Transverse colon (tissue), 4 donors: ENCODE measurements at regions not wholly inside any gene's neighbourhood (a gene's known extent, or its start where the extent isn't known, plus 50 kb on each side); places are given as distances from the start of the nearest gene placed in this dataset.
"Not testable (repeated sequence)": the region's sequence is repeated elsewhere in the genome, so short reads cannot be mapped to it uniquely, and the experiment has no call there.

Experiments
- DNase-seq: peaks from one replicate; pipeline ENCODE4 v3.0.0-alpha.2; 2019
- H3K27ac ChIP-seq, 4 donors: fragments of 200-600 bp; sonication (generic); 2 replicates each; pipeline ENCODE4 v1.5.1; 2016 to 2018; ENCODE audit warnings: inconsistent platforms in 4 of 4
- H3K27me3 ChIP-seq: fragments of 200-600 bp; sonication (generic); 2 replicates; pipeline ENCODE4 v1.5.1; 2017; ENCODE audit warnings: inconsistent platforms
- H3K36me3 ChIP-seq, 4 donors: fragments of 200-600 bp; sonication (generic); 2 replicates each; pipeline ENCODE4 v1.5.1; 2017 to 2019; ENCODE audit warnings: inconsistent platforms in 4 of 4
- H3K4me1 ChIP-seq, 4 donors: fragments of 200-600 bp; sonication (generic); 2 replicates each; pipeline ENCODE4 v1.5.1; 2017 to 2020; ENCODE audit warnings: inconsistent platforms in 4 of 4
- H3K4me3 ChIP-seq, 4 donors: fragments of 200-600 bp; sonication (generic); 1 replicate in 1 of 4; 2 replicates in 3 of 4; pipeline versions ENCODE4 v1.5.1 to v1.6.1; 2017 to 2019; ENCODE audit warnings: inconsistent platforms in 4 of 4
- H3K9me3 ChIP-seq, 2 donors: fragments of 200-600 bp; sonication (generic); 2 replicates each; pipeline ENCODE4 v1.5.1; 2017 to 2019; ENCODE audit warnings: inconsistent platforms in 2 of 2
- CTCF ChIP-seq, 5 experiments: fragments of 200-600 bp in 3 of 5; fragments of 450-650 bp in 2 of 5; sonication (generic) in 3 of 5; IDR thresholded peaks; 1 replicate in 2 of 5; 2 replicates in 3 of 5; pipeline ENCODE4 v1.5.1; 2016 to 2017; ENCODE audit warnings: antibody characterized with exemption in 5 of 5, inconsistent platforms in 3 of 5, mild to moderate bottlenecking in 2 of 5, moderate library complexity in 1 of 5
- EP300 ChIP-seq: sonication (generic); formaldehyde crosslinking; IDR thresholded peaks from one replicate; pipeline ENCODE4 v1.6.1; 2017; ENCODE audit warnings: antibody characterized with exemption, low read depth
- POLR2A ChIP-seq: fragments of 450-650 bp; IDR thresholded peaks from one replicate; pipeline ENCODE4 v1.6.1; 2016; ENCODE audit warnings: antibody characterized with exemption, mild to moderate bottlenecking, moderate library complexity
- POLR2AphosphoS5 ChIP-seq, 3 donors: sonication (generic); formaldehyde crosslinking; IDR thresholded peaks; one replicate each; pipeline ENCODE4 v1.6.1; 2016; ENCODE audit warnings: antibody characterized with exemption in 3 of 3
- WGBS, 2 donors: methylation state at CpG; one replicate each; pipeline ENCODE4 v1.1.5; 2018; ENCODE audit warnings: low coverage in 1 of 2; 5-methylcytosine and 5-hydroxymethylcytosine counted together
- in situ Hi-C, 4 donors: fragments of 200-750 bp; cut with MboI; loops; one replicate each; pipeline versions ENCODE4 v1.15.0 to v1.15.1; 2017; ENCODE audit warnings: low sequenced_read_pairs in 3 of 4, low pct_ligation_motif_present in 1 of 4, low pct_unique_long_range_greater_than_20kb in 1 of 4
- intact Hi-C: fragments of 100-400 bp; cut with DNase I; formaldehyde crosslinking; loops from one replicate; pipeline ENCODE4 v1.15.1; 2023; ENCODE audit warnings: low total_unique reads

GRCh38 chrX:82528525-82528924 is 979.6 kb upstream of the POU3F4 start:
- TF ChIP-seq CTCF (IDR thresholded peaks at IDR 0.05) (no peak), POLR2AphosphoS5 (IDR thresholded peaks at IDR 0.05) (no peak), EP300 (no peak), POLR2A (no peak)
- intact Hi-C loops = no loop called here
- Histone ChIP-seq H3K27me3 (no peaks in the 10 kb centered on the region), H3K4me1 (no peaks in the 10 kb centered on the region), H3K9me3 (no peaks in the 10 kb centered on the region), H3K36me3 (no peaks in the 10 kb centered on the region), H3K4me3 (no peak overlapping the region), H3K27ac (no peak overlapping the region)
- 70% methylated on average over 1 of the region's 1 CpG; no CpG with 5 or more reads in 1 of the 2 donors for WGBS, 2 donors
- in situ Hi-C loops = no loop called here
- DNase-seq = no peak

GRCh38 chrX:82534086-82534597 is 973.9 kb upstream of the POU3F4 start:
- intact Hi-C loops = no loop called here
- TF ChIP-seq EP300 = no peak
- TF ChIP-seq CTCF (IDR thresholded peaks at IDR 0.05) = no peak
- no peak for TF ChIP-seq POLR2AphosphoS5 (IDR thresholded peaks at IDR 0.05)
- no peak for TF ChIP-seq POLR2A
- H3K9me3 ChIP-seq = no peaks in the 10 kb centered on the region
- no peak overlapping the region for H3K4me3 ChIP-seq
- WGBS, 2 donors = 56% methylated on average over 4 of the region's 4 CpGs; no CpG with 5 or more reads in 1 of the 2 donors
- DNase-seq = no peak
- H3K27ac ChIP-seq = no peak overlapping the region
- H3K4me1 ChIP-seq = no peaks in the 10 kb centered on the region
- H3K36me3 ChIP-seq = no peaks in the 10 kb centered on the region
- in situ Hi-C loops = no loop called here
- no peaks in the 10 kb centered on the region for H3K27me3 ChIP-seq

GRCh38 chrX:82537205-82537604 is 970.9 kb upstream of the POU3F4 start:
- intact Hi-C loops, in situ Hi-C loops, DNase-seq, H3K4me3 ChIP-seq, H3K27me3 ChIP-seq, H3K9me3 ChIP-seq, H3K27ac ChIP-seq, H3K4me1 ChIP-seq, H3K36me3 ChIP-seq: not testable (repeated sequence)
- 79 to 83% methylated on average over 1 to 3 of the region's 3 CpGs for WGBS, 2 donors

- DNase-seq = no peak
Observed at GRCh38 chrX:82541822-82542221, 966.3 kb upstream of the POU3F4 start.

GRCh38 chrX:82552201-82552600 is 955.9 kb upstream of the POU3F4 start:
- H3K4me3 ChIP-seq = not testable (repeated sequence)

More at GRCh38 chrX:82541822-82542221, 966.3 kb upstream of the POU3F4 start:
- in situ Hi-C loops = no loop called here
- no peaks in the 10 kb centered on the region for H3K9me3 ChIP-seq
- no peaks in the 10 kb centered on the region for H3K4me1 ChIP-seq
- no peaks in the 10 kb centered on the region for H3K27me3 ChIP-seq
- no peak overlapping the region for H3K4me3 ChIP-seq
- H3K36me3 ChIP-seq = no peaks in the 10 kb centered on the region
- 95% methylated on average over 2 of the region's 2 CpGs; no CpG with 5 or more reads in 1 of the 2 donors for WGBS, 2 donors
- TF ChIP-seq CTCF (IDR thresholded peaks at IDR 0.05) (no peak), EP300 (no peak), POLR2A (no peak), POLR2AphosphoS5 (IDR thresholded peaks at IDR 0.05) (no peak)
- H3K27ac ChIP-seq = no peak overlapping the region
- intact Hi-C loops = no loop called here

More at GRCh38 chrX:82552201-82552600, 955.9 kb upstream of the POU3F4 start:
- H3K4me1 ChIP-seq, H3K9me3 ChIP-seq, intact Hi-C loops, H3K36me3 ChIP-seq, H3K27me3 ChIP-seq, DNase-seq, H3K27ac ChIP-seq, in situ Hi-C loops: not testable (repeated sequence)
- 87% methylated on average over 21 of the region's 21 CpGs; no CpG with 5 or more reads in 1 of the 2 donors for WGBS, 2 donors
